Astrocyte (in vitro differentiated cells and primary cell): ENCODE measurements at regions not wholly inside any gene's neighbourhood (a gene's known extent, or its start where the extent isn't known, plus 50 kb on each side); places are given as distances from the start of the nearest gene placed in this dataset.

Source experiments
- DNase-seq: peaks from one replicate; pipeline ENCODE4 v3.0.0-alpha.2; 2010; ENCODE audit warnings: low read depth
- FAIRE-seq: peaks from 2 replicates; lab custom pipeline; 2011; peaks lifted over from hg19 to GRCh38; lab: Jason Lieb, UNC
- H2AFZ ChIP-seq: 2 replicates; pipeline ENCODE4 v1.6.0; 2012; ENCODE audit warnings: low read depth, low read length, inconsistent platforms
- H3K27ac ChIP-seq: 2 replicates; pipeline ENCODE4 v1.5.1; 2011; ENCODE audit warnings: low read depth, low read length, inconsistent platforms
- H3K27me3 ChIP-seq: 2 replicates; pipeline ENCODE4 v1.6.0; 2011; ENCODE audit warnings: low read length, inconsistent platforms; ENCODE audit not compliant: insufficient read depth
- H3K36me3 ChIP-seq: 2 replicates; pipeline ENCODE4 v1.5.1; 2011; ENCODE audit warnings: low read length, inconsistent platforms; ENCODE audit not compliant: insufficient read depth
- H3K4me1 ChIP-seq: 2 replicates; pipeline ENCODE4 v1.5.1; 2011; ENCODE audit warnings: low read length, inconsistent platforms; ENCODE audit not compliant: insufficient read depth
- H3K4me2 ChIP-seq: 2 replicates; pipeline ENCODE4 v1.6.0; 2012; ENCODE audit warnings: low read length, inconsistent platforms
- H3K4me3 ChIP-seq: 2 replicates; pipeline ENCODE4 v1.5.1; 2011; ENCODE audit warnings: low read depth, mild to moderate bottlenecking, low read length, inconsistent platforms; ENCODE audit not compliant: insufficient read depth
- H3K79me2 ChIP-seq: 2 replicates; pipeline ENCODE4 v1.6.0; 2012; ENCODE audit warnings: mild to moderate bottlenecking, low read length, inconsistent platforms; ENCODE audit not compliant: insufficient read depth
- H3K9ac ChIP-seq: 2 replicates; pipeline ENCODE4 v1.6.0; 2012; ENCODE audit warnings: mild to moderate bottlenecking, low read length, inconsistent platforms
- H3K9me3 ChIP-seq: 2 replicates; pipeline ENCODE4 v1.5.1; 2012; ENCODE audit warnings: low read depth, mild to moderate bottlenecking, low read length, inconsistent platforms; ENCODE audit not compliant: insufficient read depth
- H4K20me1 ChIP-seq: 2 replicates; pipeline ENCODE4 v1.6.0; 2012; ENCODE audit warnings: low read length, inconsistent platforms; ENCODE audit not compliant: insufficient read depth
- H3K27ac Mint-ChIP-seq: one replicate; pipeline ENCODE4 v1.8.0; 2021; ENCODE audit warnings: mild to moderate bottlenecking, mixed read lengths; ENCODE audit not compliant: unreplicated experiment
- H3K27me3 Mint-ChIP-seq: one replicate; pipeline ENCODE4 v1.8.0; 2021; ENCODE audit warnings: low read depth, mixed read lengths; ENCODE audit not compliant: unreplicated experiment
- H3K36me3 Mint-ChIP-seq: one replicate; pipeline ENCODE4 v1.8.0; 2021; ENCODE audit warnings: low read depth, mixed read lengths; ENCODE audit not compliant: unreplicated experiment
- H3K4me1 Mint-ChIP-seq: one replicate; pipeline ENCODE4 v1.8.0; 2021; ENCODE audit warnings: low read depth, mixed read lengths; ENCODE audit not compliant: unreplicated experiment
- H3K4me3 Mint-ChIP-seq: one replicate; pipeline ENCODE4 v1.8.0; 2021; ENCODE audit warnings: mild to moderate bottlenecking, moderate library complexity, mixed read lengths; ENCODE audit not compliant: unreplicated experiment
- H3K9me3 Mint-ChIP-seq: one replicate; pipeline ENCODE4 v1.8.0; 2021; ENCODE audit warnings: mild to moderate bottlenecking, mixed read lengths; ENCODE audit not compliant: unreplicated experiment
- CTCF ChIP-seq: IDR thresholded peaks from 2 replicates; pipeline ENCODE4 v1.5.1; 2011; ENCODE audit warnings: low read depth, mild to moderate bottlenecking, inconsistent platforms, low read length, moderate library complexity; ENCODE audit not compliant: insufficient read depth
- EZH2 ChIP-seq: IDR thresholded peaks from 2 replicates; pipeline ENCODE4 v1.6.1; 2012; ENCODE audit warnings: mild to moderate bottlenecking, low read length, inconsistent platforms; ENCODE audit not compliant: insufficient read depth

- Histone ChIP-seq H3K36me3 (no peaks in the 10 kb centered on the region), H3K79me2 (no peaks in the 10 kb centered on the region), H4K20me1 (no peaks in the 10 kb centered on the region), H3K4me1 (no peaks in the 10 kb centered on the region), H3K27ac (no peak overlapping the region), H2AFZ (no peak overlapping the region), H3K9ac (no peak overlapping the region), H3K4me2 (no peak overlapping the region), H3K4me3 (no peak overlapping the region), H3K27me3 (peaks cover 10% of the 10 kb centered on the region), H3K9me3 (no peaks in the 10 kb centered on the region)
- Mint-ChIP-seq H3K36me3 (no peaks in the 10 kb centered on the region), H3K9me3 (peaks cover 7% of the 10 kb centered on the region), H3K27ac (no peak overlapping the region), H3K4me1 (no peaks in the 10 kb centered on the region), H3K4me3 (no peak overlapping the region), H3K27me3 (peaks cover 66% of the 10 kb centered on the region)
- TF ChIP-seq EZH2, result no peak
- no peak for TF ChIP-seq CTCF
- no peak for FAIRE-seq
- no peak for DNase-seq
Observed at GRCh38 chr15:70226337-70226980, 128.7 kb upstream of the TLE3 start.

GRCh38 chr15:70225416-70225815 lies 127.7 kb upstream of the TLE3 start:
- no peak overlapping the region for H3K4me3 Mint-ChIP-seq
- DNase-seq (no peak), FAIRE-seq (no peak)
- H4K20me1 ChIP-seq, result no peaks in the 10 kb centered on the region
- H3K36me3 Mint-ChIP-seq, result no peaks in the 10 kb centered on the region
- no peaks in the 10 kb centered on the region for H3K79me2 ChIP-seq
- H2AFZ ChIP-seq, result no peak overlapping the region
- no peaks in the 10 kb centered on the region for H3K4me1 Mint-ChIP-seq
- no peaks in the 10 kb centered on the region for H3K36me3 ChIP-seq
- H3K4me1 ChIP-seq, result no peaks in the 10 kb centered on the region
- H3K27ac Mint-ChIP-seq, result no peak overlapping the region
- no peak overlapping the region for H3K9ac ChIP-seq
- H3K4me2 ChIP-seq, result no peak overlapping the region
- H3K9me3 ChIP-seq, result no peaks in the 10 kb centered on the region
- H3K27ac ChIP-seq, result no peak overlapping the region
- peaks cover 10% of the 10 kb centered on the region for H3K27me3 ChIP-seq
- no peak for TF ChIP-seq CTCF
- H3K9me3 Mint-ChIP-seq, result peaks cover 6% of the 10 kb centered on the region
- peaks cover 76% of the 10 kb centered on the region for H3K27me3 Mint-ChIP-seq
- H3K4me3 ChIP-seq, result no peak overlapping the region

- H3K9ac ChIP-seq, result no peak overlapping the region
- H3K36me3 Mint-ChIP-seq, result peaks cover 5% of the 10 kb centered on the region
- no peaks in the 10 kb centered on the region for H3K79me2 ChIP-seq
- no peaks in the 10 kb centered on the region for H3K4me1 ChIP-seq
- no peak overlapping the region for H3K27ac Mint-ChIP-seq
- peaks cover 3% of the 10 kb centered on the region for H3K9me3 Mint-ChIP-seq
- DNase-seq (peak; percentile 41), FAIRE-seq (no peak)
- peaks cover 80% of the 10 kb centered on the region for H3K27me3 Mint-ChIP-seq
- no peak overlapping the region for H2AFZ ChIP-seq
- H3K4me3 Mint-ChIP-seq, result no peak overlapping the region
- no peaks in the 10 kb centered on the region for H4K20me1 ChIP-seq
- no peak overlapping the region for H3K27ac ChIP-seq
- TF ChIP-seq CTCF (no peak), EZH2 (no peak)
- H3K4me1 Mint-ChIP-seq, result no peaks in the 10 kb centered on the region
- H3K9me3 ChIP-seq, result no peaks in the 10 kb centered on the region
- H3K27me3 ChIP-seq, result peaks cover 24% of the 10 kb centered on the region
- no peak overlapping the region for H3K4me2 ChIP-seq
- H3K36me3 ChIP-seq, result no peaks in the 10 kb centered on the region
- no peak overlapping the region for H3K4me3 ChIP-seq
Observed at GRCh38 chr15:70222606-70223005, 124.9 kb upstream of the TLE3 start.
